ENCODE measurements at regions not wholly inside any gene's neighbourhood (a gene's known extent, or its start where the extent isn't known, plus 50 kb on each side); places are given as distances from the start of the nearest gene placed in this dataset.

GRCh38 chr12:59839514-59839913, 243.7 kb downstream of the SLC16A7 start:
- no peak for DNase-seq (ENCODE audit: low read depth)
- TF ChIP-seq CTCF (IDR thresholded peaks at IDR 0.05; ENCODE audit: low read depth, low read length, missing control alignments) = no peak

GRCh38 chr12:59843260-59843843, 247.5 kb downstream of the SLC16A7 start:
- TF ChIP-seq CTCF (IDR thresholded peaks at IDR 0.05; ENCODE audit: low read depth, low read length, missing control alignments) = no peak
- H3K4me3 ChIP-seq (ENCODE audit: low read depth, low read length) = no peak overlapping the region
- no peak for DNase-seq (ENCODE audit: low read depth)

More at GRCh38 chr12:59839514-59839913, 243.7 kb downstream of the SLC16A7 start:
- no peak overlapping the region for H3K4me3 ChIP-seq (ENCODE audit: low read depth, low read length)

GRCh38 chr12:59844750-59845149, 248.9 kb downstream of the SLC16A7 start:
- no peak overlapping the region for H3K4me3 ChIP-seq (ENCODE audit: low read depth, low read length)
- no peak for DNase-seq (ENCODE audit: low read depth)
- TF ChIP-seq CTCF (IDR thresholded peaks at IDR 0.05; ENCODE audit: low read depth, low read length, missing control alignments) = no peak

GRCh38 chr12:59845293-59845692, 249.5 kb downstream of the SLC16A7 start:
- DNase-seq (ENCODE audit: low read depth) = no peak
- TF ChIP-seq CTCF (IDR thresholded peaks at IDR 0.05; ENCODE audit: low read depth, low read length, missing control alignments) = no peak
- no peak overlapping the region for H3K4me3 ChIP-seq (ENCODE audit: low read depth, low read length)

GRCh38 chr12:59847127-59847526, 251.3 kb downstream of the SLC16A7 start:
- no peak for TF ChIP-seq CTCF (IDR thresholded peaks at IDR 0.05; ENCODE audit: low read depth, low read length, missing control alignments)
- no peak overlapping the region for H3K4me3 ChIP-seq (ENCODE audit: low read depth, low read length)
- no peak for DNase-seq (ENCODE audit: low read depth)

- no peak for DNase-seq (ENCODE audit: low read depth)
- H3K4me3 ChIP-seq (ENCODE audit: low read depth, low read length) = no peak overlapping the region
- no peak for TF ChIP-seq CTCF (IDR thresholded peaks at IDR 0.05; ENCODE audit: low read depth, low read length, missing control alignments)
These were observed 254.4 kb downstream of the SLC16A7 start for GRCh38 chr12:59850268-59850667.

GRCh38 chr12:59858508-59859170, 262.8 kb downstream of the SLC16A7 start:
- no peak for DNase-seq (ENCODE audit: low read depth)
- no peak overlapping the region for H3K4me3 ChIP-seq (ENCODE audit: low read depth, low read length)
- no peak for TF ChIP-seq CTCF (IDR thresholded peaks at IDR 0.05; ENCODE audit: low read depth, low read length, missing control alignments)
